ENCODE measurements at regions not wholly inside any gene's neighbourhood (a gene's known extent, or its start where the extent isn't known, plus 50 kb on each side); places are given as distances from the start of the nearest gene placed in this dataset.
"Not testable (repeated sequence)": the region's sequence is repeated elsewhere in the genome, so short reads cannot be mapped to it uniquely, and the experiment has no call there.

DNA sequence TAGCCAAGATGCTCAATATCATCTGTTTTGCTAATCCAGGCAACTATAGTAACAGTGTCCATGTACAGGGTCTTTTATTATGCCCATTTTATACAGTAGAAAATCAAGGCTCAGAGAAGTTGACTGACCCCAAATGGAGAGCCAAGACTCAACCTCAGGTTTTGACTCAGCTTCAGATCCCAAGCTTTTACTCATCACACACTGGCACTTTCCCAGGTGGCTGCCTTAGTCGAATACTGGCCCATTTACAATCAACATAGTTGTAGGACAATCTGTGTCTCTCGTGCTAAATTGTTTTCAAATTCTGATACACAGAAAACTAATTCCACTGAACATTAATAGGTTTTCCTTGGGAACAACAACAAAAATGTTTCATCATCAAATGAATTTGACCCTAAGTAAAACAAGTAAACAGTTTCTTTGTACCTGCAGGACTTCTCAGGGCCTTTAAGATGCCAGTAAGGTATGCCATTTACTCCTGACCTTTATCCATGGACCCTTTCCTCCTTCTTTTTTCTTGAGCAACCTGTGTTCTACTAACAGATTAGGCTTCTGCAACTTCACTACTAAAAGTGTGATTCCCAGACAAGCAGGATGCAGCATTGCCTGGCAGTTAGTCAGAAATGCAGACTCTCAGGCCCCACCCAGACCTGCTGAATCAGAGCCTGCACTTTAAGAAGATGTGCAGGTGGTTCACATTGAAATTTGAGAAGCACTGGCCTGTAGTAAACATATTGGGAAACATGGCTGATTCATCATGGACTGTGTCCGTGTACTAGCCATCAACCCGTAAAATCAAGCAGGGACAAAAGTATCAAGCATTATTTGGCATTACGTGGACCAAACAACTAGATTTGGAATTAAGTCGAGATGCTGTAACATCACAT is 128.8 kb downstream of the RRAGC start:
- DNase-seq (ENCODE audit: low read depth), result no peak
- H3K4me3 ChIP-seq (ENCODE audit: low read depth, low read length), result no peak overlapping the region
- no peak for TF ChIP-seq CTCF (IDR thresholded peaks at IDR 0.05; ENCODE audit: control insufficient read depth, extremely low read depth, insufficient read depth)

DNA sequence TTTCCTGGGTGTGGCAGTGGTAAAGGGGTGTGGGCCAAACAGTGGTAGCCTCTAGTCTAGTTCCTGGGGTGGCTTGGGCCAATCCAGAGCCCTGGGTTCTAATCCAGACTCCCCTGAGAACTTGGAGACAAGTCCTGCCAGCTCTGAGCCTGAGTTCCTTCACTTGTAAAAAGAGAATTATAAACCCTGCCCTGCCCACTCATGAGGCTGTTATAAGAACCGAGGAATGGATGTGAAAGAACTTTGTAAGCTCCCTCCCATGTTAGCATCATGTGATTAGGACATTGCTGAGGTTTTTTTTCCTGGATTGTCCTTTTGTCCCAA is 131.0 kb downstream of the RRAGC start:
- DNase-seq (ENCODE audit: low read depth), result no peak
- H3K4me3 ChIP-seq (ENCODE audit: low read depth, low read length), result no peak overlapping the region
- no peak for TF ChIP-seq CTCF (IDR thresholded peaks at IDR 0.05; ENCODE audit: control insufficient read depth, extremely low read depth, insufficient read depth)

- no peak for TF ChIP-seq CTCF (IDR thresholded peaks at IDR 0.05; ENCODE audit: control insufficient read depth, extremely low read depth, insufficient read depth)
- no peak for DNase-seq (ENCODE audit: low read depth)
- H3K4me3 ChIP-seq (ENCODE audit: low read depth, low read length), result no peak overlapping the region
Measured at GRCh38 chr1:38727684-38728584, 131.6 kb downstream of the RRAGC start.

DNA sequence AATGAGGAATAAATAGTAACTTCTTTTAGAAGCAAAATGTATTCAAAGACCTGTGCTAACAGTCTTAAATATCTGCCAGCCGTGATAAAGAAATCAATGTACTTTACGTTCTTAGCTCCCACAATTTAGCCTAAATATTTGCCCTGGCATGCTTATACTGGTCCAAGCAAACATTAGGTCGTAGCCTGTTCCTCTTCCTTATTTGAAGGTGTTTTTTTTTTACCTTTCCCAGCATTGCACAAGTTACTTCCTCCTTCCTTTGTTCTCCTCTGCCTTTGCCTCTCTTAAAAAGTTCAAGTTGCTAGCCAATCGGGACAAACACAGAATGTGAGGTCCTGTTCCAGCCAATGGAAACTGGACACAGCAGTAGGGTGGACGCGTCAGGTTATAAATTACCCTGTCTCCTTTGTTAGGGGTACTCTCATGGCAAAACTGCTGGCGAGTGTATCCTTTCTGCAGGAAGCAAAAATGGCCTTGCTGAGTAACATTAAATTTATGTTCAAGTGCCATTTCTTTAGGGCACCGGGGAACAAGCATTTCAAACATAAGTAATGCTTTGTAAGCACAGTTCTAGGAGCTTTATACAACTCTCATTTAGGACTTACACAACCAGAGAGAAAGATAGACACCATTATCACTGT is 134.1 kb downstream of the RRAGC start:
- H3K4me3 ChIP-seq (ENCODE audit: low read depth, low read length), result not testable (repeated sequence)
- peak; percentile 72 for DNase-seq (ENCODE audit: low read depth)

GRCh38 chr1:38724160-38725131 is 135.1 kb downstream of the RRAGC start:
- no peak overlapping the region for H3K4me3 ChIP-seq (ENCODE audit: low read depth, low read length)
- TF ChIP-seq CTCF (IDR thresholded peaks at IDR 0.05; ENCODE audit: control insufficient read depth, extremely low read depth, insufficient read depth), result no peak
- peak; percentile 13 for DNase-seq (ENCODE audit: low read depth)

GRCh38 chr1:38721816-38722215 is 137.8 kb downstream of the RRAGC start:
- no peak overlapping the region for H3K4me3 ChIP-seq (ENCODE audit: low read depth, low read length)
- DNase-seq (ENCODE audit: low read depth), result no peak
- TF ChIP-seq CTCF (IDR thresholded peaks at IDR 0.05; ENCODE audit: control insufficient read depth, extremely low read depth, insufficient read depth), result no peak
